ENCODE measurements at regions not wholly inside any gene's neighbourhood (a gene's known extent, or its start where the extent isn't known, plus 50 kb on each side); places are given as distances from the start of the nearest gene placed in this dataset.

- no peak for DNase-seq
Measured at GRCh38 chr12:104858611-104859543, 99.2 kb downstream of the SLC41A2 start.

- no peak for DNase-seq
Measured at GRCh38 chr12:104856531-104856930, 101.6 kb downstream of the SLC41A2 start.

GRCh38 chr12:104855599-104855998 is 102.5 kb downstream of the SLC41A2 start:
- no peak for DNase-seq

- no peak for DNase-seq
Measured at GRCh38 chr12:104852896-104853295, 105.2 kb downstream of the SLC41A2 start.

GRCh38 chr12:104852102-104852501 is 106.0 kb downstream of the SLC41A2 start:
- DNase-seq, result no peak

- DNase-seq, result no peak
Measured at GRCh38 chr12:104850781-104851180, 107.3 kb downstream of the SLC41A2 start.

- no peak for DNase-seq
Measured at GRCh38 chr12:104846056-104846767, 111.9 kb downstream of the SLC41A2 start.

- no peak for DNase-seq
Measured at GRCh38 chr12:104844123-104844522, 114.0 kb downstream of the SLC41A2 start.

GRCh38 chr12:104840262-104840661 is 117.8 kb downstream of the SLC41A2 start:
- DNase-seq, result no peak

GRCh38 chr12:104835317-104835716 is 122.8 kb downstream of the SLC41A2 start:
- DNase-seq, result no peak

GRCh38 chr12:104834607-104835006 is 123.5 kb downstream of the SLC41A2 start:
- no peak for DNase-seq

GRCh38 chr12:104833756-104834155 is 124.3 kb downstream of the SLC41A2 start:
- no peak for DNase-seq

- DNase-seq, result no peak
Measured at GRCh38 chr12:104828015-104828414, 130.1 kb downstream of the SLC41A2 start.

GRCh38 chr12:104827587-104827986 is 130.5 kb downstream of the SLC41A2 start:
- peak in 1 of 2 donors; percentile 15 for DNase-seq

- no peak for DNase-seq
Measured at GRCh38 chr12:104825408-104825807, 132.7 kb downstream of the SLC41A2 start.

GRCh38 chr12:104823985-104824461 is 134.1 kb downstream of the SLC41A2 start:
- no peak for DNase-seq

- DNase-seq, result no peak
Measured at GRCh38 chr12:104822941-104823340, 135.1 kb downstream of the SLC41A2 start.

GRCh38 chr12:104816845-104817503 is 141.1 kb downstream of the SLC41A2 start:
- no peak for DNase-seq

- DNase-seq, result no peak
Measured at GRCh38 chr12:104815935-104816334, 142.2 kb downstream of the SLC41A2 start.

- no peak for DNase-seq
Measured at GRCh38 chr12:104814944-104815343, 143.1 kb downstream of the SLC41A2 start.
